Left ventricle myocardium inferior (tissue), 1 donor: ENCODE measurements at regions not wholly inside any gene's neighbourhood (a gene's known extent, or its start where the extent isn't known, plus 50 kb on each side); places are given as distances from the start of the nearest gene placed in this dataset.

Experiments
- DNase-seq: peaks from one replicate; pipeline ENCODE4 v3.0.0-alpha.2; 2020
- H3K27ac ChIP-seq: fragments of 200-600 bp; replicated peaks from 2 replicates; pipeline ENCODE4 v1.8.0; 2021
- H3K27me3 ChIP-seq: fragments of 200-600 bp; 2 replicates; pipeline ENCODE4 v1.8.0; 2021; ENCODE audit warnings: low read depth
- H3K36me3 ChIP-seq: fragments of 200-600 bp; 2 replicates; pipeline ENCODE4 v1.8.0; 2021
- H3K4me1 ChIP-seq: fragments of 200-600 bp; 2 replicates; pipeline ENCODE4 v1.8.0; 2021
- H3K4me3 ChIP-seq: fragments of 200-600 bp; 2 replicates; pipeline ENCODE4 v1.8.0; 2021; ENCODE audit warnings: mild to moderate bottlenecking, moderate library complexity
- H3K9me3 ChIP-seq: fragments of 200-600 bp; replicated peaks from 2 replicates; pipeline ENCODE4 v1.8.0; 2021
- CTCF ChIP-seq: fragments of 200-600 bp; IDR thresholded peaks from 2 replicates; pipeline ENCODE4 v1.8.0; 2021; ENCODE audit warnings: antibody characterized with exemption, mild to moderate bottlenecking, borderline replicate concordance
- intact Hi-C: fragments of 100-400 bp; cut with micrococcal nuclease; formaldehyde crosslinking; loops from one replicate; pipeline ENCODE4 v1.11.0; 2022
- donor health status: DM: no; HTN: yes; CAD: no; lungs with severe emphysema.

GRCh38 chr2:217749008-217749407 lies 253.8 kb downstream of the TNS1 start:
- no peaks in the 10 kb centered on the region for H3K36me3 ChIP-seq
- H3K27me3 ChIP-seq: no peaks in the 10 kb centered on the region
- no peak overlapping the region for H3K27ac ChIP-seq
- H3K4me3 ChIP-seq: no peak overlapping the region
- intact Hi-C loops: no loop called here
- peaks cover 19% of the 10 kb centered on the region for H3K4me1 ChIP-seq
- H3K9me3 ChIP-seq: peaks cover 4% of the 10 kb centered on the region
- DNase-seq: peak; percentile 29
- TF ChIP-seq CTCF: no peak

- Histone ChIP-seq H3K9me3 (peaks cover 4% of the 10 kb centered on the region), H3K4me1 (peaks cover 21% of the 10 kb centered on the region)
Observed at GRCh38 chr2:217746808-217747207, 256.0 kb downstream of the TNS1 start.

GRCh38 chr2:217743966-217744761 lies 258.6 kb downstream of the TNS1 start:
- no peaks in the 10 kb centered on the region for H3K27me3 ChIP-seq
- peaks cover 4% of the 10 kb centered on the region for H3K9me3 ChIP-seq
- H3K4me3 ChIP-seq: no peak overlapping the region
- no peak for TF ChIP-seq CTCF
- H3K36me3 ChIP-seq: no peaks in the 10 kb centered on the region
- intact Hi-C loops: no loop called here
- peak; percentile 58 for DNase-seq
- peaks cover 16% of the 10 kb centered on the region for H3K4me1 ChIP-seq
- H3K27ac ChIP-seq: peak overlapping the region; percentile 2

More at GRCh38 chr2:217746808-217747207, 256.0 kb downstream of the TNS1 start:
- no peak for DNase-seq
- Histone ChIP-seq H3K4me3 (no peak overlapping the region), H3K36me3 (no peaks in the 10 kb centered on the region), H3K27ac (no peak overlapping the region), H3K27me3 (no peaks in the 10 kb centered on the region)
- intact Hi-C loops: no loop called here
- no peak for TF ChIP-seq CTCF

- H3K36me3 ChIP-seq: no peaks in the 10 kb centered on the region
- DNase-seq: no peak
- H3K9me3 ChIP-seq: peaks cover 4% of the 10 kb centered on the region
- no peaks in the 10 kb centered on the region for H3K27me3 ChIP-seq
- no peak for TF ChIP-seq CTCF
- intact Hi-C loops: no loop called here
- H3K4me1 ChIP-seq: peaks cover 13% of the 10 kb centered on the region
- H3K4me3 ChIP-seq: no peak overlapping the region
- no peak overlapping the region for H3K27ac ChIP-seq
Observed at GRCh38 chr2:217743407-217743806, 259.4 kb downstream of the TNS1 start.

GRCh38 chr2:217742841-217743240 lies 260.0 kb downstream of the TNS1 start:
- DNase-seq: no peak
- peaks cover 16% of the 10 kb centered on the region for H3K4me1 ChIP-seq
- TF ChIP-seq CTCF: no peak

More at GRCh38 chr2:217742841-217743240, 260.0 kb downstream of the TNS1 start:
- intact Hi-C loops: no loop called here
- no peak overlapping the region for H3K4me3 ChIP-seq
- H3K9me3 ChIP-seq: peaks cover 4% of the 10 kb centered on the region
- no peak overlapping the region for H3K27ac ChIP-seq
- H3K36me3 ChIP-seq: no peaks in the 10 kb centered on the region
- no peaks in the 10 kb centered on the region for H3K27me3 ChIP-seq
